ENCODE measurements at regions not wholly inside any gene's neighbourhood (a gene's known extent, or its start where the extent isn't known, plus 50 kb on each side); places are given as distances from the start of the nearest gene placed in this dataset.
"Not testable (repeated sequence)": the region's sequence is repeated elsewhere in the genome, so short reads cannot be mapped to it uniquely, and the experiment has no call there.

- no peak for DNase-seq (ENCODE audit: low spot score)
These were observed 98.7 kb upstream of the KLHL13 start for GRCh38 chrX:118215346-118215745.

GRCh38 chrX:118216087-118216486 lies 99.5 kb upstream of the KLHL13 start:
- no peak for DNase-seq (ENCODE audit: low spot score)

GRCh38 chrX:118216509-118216908 lies 99.9 kb upstream of the KLHL13 start:
- no peak for DNase-seq (ENCODE audit: low spot score)

- DNase-seq (ENCODE audit: low spot score), result no peak
These were observed 101.5 kb upstream of the KLHL13 start for GRCh38 chrX:118218079-118218478.

GRCh38 chrX:118218940-118219339 lies 102.3 kb upstream of the KLHL13 start:
- DNase-seq (ENCODE audit: low spot score), result no peak

- DNase-seq (ENCODE audit: low spot score), result no peak
These were observed 103.3 kb upstream of the KLHL13 start for GRCh38 chrX:118219866-118220265.

GRCh38 chrX:118220509-118220908 lies 103.9 kb upstream of the KLHL13 start:
- no peak for DNase-seq (ENCODE audit: low spot score)

- DNase-seq (ENCODE audit: low spot score), result no peak
These were observed 104.7 kb upstream of the KLHL13 start for GRCh38 chrX:118221270-118221669.

- no peak for DNase-seq (ENCODE audit: low spot score)
These were observed 105.1 kb upstream of the KLHL13 start for GRCh38 chrX:118221733-118222132.

- DNase-seq (ENCODE audit: low spot score), result no peak
These were observed 105.8 kb upstream of the KLHL13 start for GRCh38 chrX:118222421-118222820.

GRCh38 chrX:118225711-118226428 lies 109.3 kb upstream of the KLHL13 start:
- DNase-seq (ENCODE audit: low spot score), result peak; percentile 7

GRCh38 chrX:118228041-118228440 lies 111.4 kb upstream of the KLHL13 start:
- DNase-seq (ENCODE audit: low spot score), result no peak

- no peak for DNase-seq (ENCODE audit: low spot score)
These were observed 111.8 kb upstream of the KLHL13 start for GRCh38 chrX:118228456-118228855.

GRCh38 chrX:118231464-118231863 lies 114.4 kb upstream of the WDR44 start:
- no peak for DNase-seq (ENCODE audit: low spot score)

- DNase-seq (ENCODE audit: low spot score), result no peak
These were observed 106.6 kb upstream of the WDR44 start for GRCh38 chrX:118239178-118239870.

GRCh38 chrX:118239913-118240698 lies 105.8 kb upstream of the WDR44 start:
- DNase-seq (ENCODE audit: low spot score), result no peak

GRCh38 chrX:118246961-118247360 lies 98.9 kb upstream of the WDR44 start:
- DNase-seq (ENCODE audit: low spot score), result not testable (repeated sequence)

- no peak for DNase-seq (ENCODE audit: low spot score)
These were observed 96.8 kb upstream of the WDR44 start for GRCh38 chrX:118249146-118249545.

GRCh38 chrX:118250445-118250844 lies 95.5 kb upstream of the WDR44 start:
- no peak for DNase-seq (ENCODE audit: low spot score)

- DNase-seq (ENCODE audit: low spot score), result peak; percentile 6
These were observed 94.6 kb upstream of the WDR44 start for GRCh38 chrX:118251271-118251670.

GRCh38 chrX:118252967-118253366 lies 92.9 kb upstream of the WDR44 start:
- no peak for DNase-seq (ENCODE audit: low spot score)

GRCh38 chrX:118254611-118255010 lies 91.3 kb upstream of the WDR44 start:
- peak; percentile 47 for DNase-seq (ENCODE audit: low spot score)

GRCh38 chrX:118255921-118256320 lies 90.0 kb upstream of the WDR44 start:
- no peak for DNase-seq (ENCODE audit: low spot score)
